ENCODE measurements at regions not wholly inside any gene's neighbourhood (a gene's known extent, or its start where the extent isn't known, plus 50 kb on each side); places are given as distances from the start of the nearest gene placed in this dataset.
A peak's percentile ranks its signal among the peaks of the same experiment; 100 is the strongest.

DNA sequence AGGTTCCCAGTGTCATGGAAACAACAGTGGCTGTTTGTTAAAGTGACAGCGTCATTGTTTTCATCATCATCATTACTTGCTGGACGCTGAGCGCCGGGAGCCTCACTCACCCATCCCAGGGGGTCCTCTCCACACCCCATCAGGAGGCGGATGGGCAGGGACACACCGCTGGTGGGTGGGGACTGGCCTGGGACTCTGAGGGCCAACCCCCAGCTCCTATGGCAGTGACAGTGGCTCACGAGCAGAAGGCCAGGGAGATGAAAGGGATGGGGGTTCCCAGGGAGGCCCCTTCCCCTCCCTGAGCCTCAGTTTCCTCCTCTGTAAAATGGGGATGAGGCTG, 76.6 kb upstream of the PRR5 start:
- H3K4me2 ChIP-seq (ENCODE audit: low read length), result no peak overlapping the region
- H3K27ac ChIP-seq (ENCODE audit: low read depth, low read length), result no peak overlapping the region
- FAIRE-seq (no peak), DNase-seq (ENCODE audit: low read depth) (no peak)
- H3K9me3 ChIP-seq (ENCODE audit: insufficient read depth, low read depth, low read length), result no peaks in the 10 kb centered on the region
- peaks cover under 1% of the 10 kb centered on the region for H3K4me1 ChIP-seq (ENCODE audit: insufficient read depth, low read length)
- Mint-ChIP-seq H3K4me1 (ENCODE audit: low read depth, unreplicated experiment) (no peaks in the 10 kb centered on the region), H3K27ac (ENCODE audit: unreplicated experiment) (no peak overlapping the region), H3K4me3 (ENCODE audit: unreplicated experiment) (no peak overlapping the region), H3K9me3 (ENCODE audit: unreplicated experiment) (peaks cover 10% of the 10 kb centered on the region), H3K36me3 (ENCODE audit: low read depth, unreplicated experiment) (no peaks in the 10 kb centered on the region), H3K27me3 (ENCODE audit: low read depth, unreplicated experiment) (peaks cover 42% of the 10 kb centered on the region)
- H3K9ac ChIP-seq (ENCODE audit: low read length), result no peak overlapping the region
- no peak overlapping the region for H2AFZ ChIP-seq (ENCODE audit: low read depth, low read length)
- H3K36me3 ChIP-seq (ENCODE audit: insufficient read depth, low read length), result no peaks in the 10 kb centered on the region
- no peaks in the 10 kb centered on the region for H4K20me1 ChIP-seq (ENCODE audit: insufficient read depth, low read length)
- no peaks in the 10 kb centered on the region for H3K79me2 ChIP-seq (ENCODE audit: insufficient read depth, low read length)
- TF ChIP-seq EZH2 (IDR thresholded peaks at IDR 0.05; ENCODE audit: insufficient read depth, low read length) (no peak), CTCF (IDR thresholded peaks at IDR 0.05; ENCODE audit: insufficient read depth, low read depth, low read length) (no peak)
- H3K4me3 ChIP-seq (ENCODE audit: insufficient read depth, low read depth, low read length), result no peak overlapping the region
- no peaks in the 10 kb centered on the region for H3K27me3 ChIP-seq (ENCODE audit: insufficient read depth, low read length)

DNA sequence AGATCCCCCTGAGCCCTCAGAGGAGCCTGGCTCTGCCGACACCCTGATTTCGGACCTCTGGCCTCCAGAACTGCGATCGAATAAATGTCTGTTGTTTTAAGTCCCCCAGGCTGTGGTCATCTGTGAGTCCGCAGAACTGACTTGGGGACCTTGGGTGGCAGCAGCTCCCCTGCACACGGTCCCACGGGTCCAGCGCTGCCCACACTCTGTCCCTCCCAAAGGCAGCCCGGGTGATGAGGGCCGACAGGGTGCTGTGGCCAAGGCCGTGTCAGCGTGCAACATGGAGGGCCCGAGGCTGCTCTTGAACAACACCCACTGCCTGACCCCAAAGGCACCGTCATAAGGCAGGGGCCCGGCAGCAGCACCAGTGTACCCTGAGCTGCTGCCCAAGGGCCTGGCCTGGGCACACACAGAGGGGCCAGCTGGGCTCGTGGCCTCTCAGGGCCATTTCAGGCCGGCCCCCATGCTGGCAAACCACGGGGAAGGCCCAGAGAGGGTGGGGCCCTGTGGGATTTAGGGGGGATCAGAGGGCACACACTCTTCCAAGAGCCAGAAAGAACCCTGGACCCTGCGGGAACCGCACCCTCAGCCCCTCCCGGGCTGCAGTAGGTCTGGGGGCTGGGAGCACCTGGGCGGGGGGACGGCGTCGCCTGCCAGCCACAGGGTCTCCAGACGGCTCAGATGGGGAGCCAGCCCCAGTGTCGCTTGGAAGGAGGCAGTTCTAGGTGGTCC, 77.1 kb upstream of the PRR5 start:
- H3K4me2 ChIP-seq (ENCODE audit: low read length), result no peak overlapping the region
- H3K4me1 ChIP-seq (ENCODE audit: insufficient read depth, low read length), result peaks cover 6% of the 10 kb centered on the region
- H3K9me3 ChIP-seq (ENCODE audit: insufficient read depth, low read depth, low read length), result no peaks in the 10 kb centered on the region
- H2AFZ ChIP-seq (ENCODE audit: low read depth, low read length), result no peak overlapping the region
- no peak for DNase-seq (ENCODE audit: low read depth)
- Mint-ChIP-seq H3K27me3 (ENCODE audit: low read depth, unreplicated experiment) (peaks cover 40% of the 10 kb centered on the region), H3K4me1 (ENCODE audit: low read depth, unreplicated experiment) (no peaks in the 10 kb centered on the region), H3K36me3 (ENCODE audit: low read depth, unreplicated experiment) (no peaks in the 10 kb centered on the region), H3K9me3 (ENCODE audit: unreplicated experiment) (peaks cover 5% of the 10 kb centered on the region), H3K27ac (ENCODE audit: unreplicated experiment) (no peak overlapping the region), H3K4me3 (ENCODE audit: unreplicated experiment) (no peak overlapping the region)
- H3K79me2 ChIP-seq (ENCODE audit: insufficient read depth, low read length), result no peaks in the 10 kb centered on the region
- no peak for FAIRE-seq
- no peaks in the 10 kb centered on the region for H3K36me3 ChIP-seq (ENCODE audit: insufficient read depth, low read length)
- no peaks in the 10 kb centered on the region for H4K20me1 ChIP-seq (ENCODE audit: insufficient read depth, low read length)
- no peak overlapping the region for H3K4me3 ChIP-seq (ENCODE audit: insufficient read depth, low read depth, low read length)
- TF ChIP-seq CTCF (IDR thresholded peaks at IDR 0.05; ENCODE audit: insufficient read depth, low read depth, low read length), result no peak
- TF ChIP-seq EZH2 (IDR thresholded peaks at IDR 0.05; ENCODE audit: insufficient read depth, low read length), result no peak
- H3K9ac ChIP-seq (ENCODE audit: low read length), result no peak overlapping the region
- H3K27me3 ChIP-seq (ENCODE audit: insufficient read depth, low read length), result no peaks in the 10 kb centered on the region
- no peak overlapping the region for H3K27ac ChIP-seq (ENCODE audit: low read depth, low read length)

- H3K4me1 ChIP-seq (ENCODE audit: insufficient read depth, low read length), result peaks cover 7% of the 10 kb centered on the region
- H3K27ac ChIP-seq (ENCODE audit: low read depth, low read length), result no peak overlapping the region
- H3K27me3 Mint-ChIP-seq (ENCODE audit: low read depth, unreplicated experiment), result peaks cover 36% of the 10 kb centered on the region
- H3K4me3 ChIP-seq (ENCODE audit: insufficient read depth, low read depth, low read length), result no peak overlapping the region
- no peak overlapping the region for H3K9ac ChIP-seq (ENCODE audit: low read length)
- no peak for FAIRE-seq
- no peaks in the 10 kb centered on the region for H3K9me3 Mint-ChIP-seq (ENCODE audit: unreplicated experiment)
- no peaks in the 10 kb centered on the region for H3K36me3 Mint-ChIP-seq (ENCODE audit: low read depth, unreplicated experiment)
- H3K4me2 ChIP-seq (ENCODE audit: low read length), result no peak overlapping the region
- H3K27me3 ChIP-seq (ENCODE audit: insufficient read depth, low read length), result no peaks in the 10 kb centered on the region
- no peak overlapping the region for H3K27ac Mint-ChIP-seq (ENCODE audit: unreplicated experiment)
- H3K79me2 ChIP-seq (ENCODE audit: insufficient read depth, low read length), result no peaks in the 10 kb centered on the region
- H3K4me3 Mint-ChIP-seq (ENCODE audit: unreplicated experiment), result no peak overlapping the region
- no peaks in the 10 kb centered on the region for H3K36me3 ChIP-seq (ENCODE audit: insufficient read depth, low read length)
- no peak overlapping the region for H2AFZ ChIP-seq (ENCODE audit: low read depth, low read length)
- no peak for DNase-seq (ENCODE audit: low read depth)
- TF ChIP-seq CTCF (IDR thresholded peaks at IDR 0.05; ENCODE audit: insufficient read depth, low read depth, low read length) (peak; percentile 19), EZH2 (IDR thresholded peaks at IDR 0.05; ENCODE audit: insufficient read depth, low read length) (no peak)
- H3K9me3 ChIP-seq (ENCODE audit: insufficient read depth, low read depth, low read length), result no peaks in the 10 kb centered on the region
- no peaks in the 10 kb centered on the region for H3K4me1 Mint-ChIP-seq (ENCODE audit: low read depth, unreplicated experiment)
- no peaks in the 10 kb centered on the region for H4K20me1 ChIP-seq (ENCODE audit: insufficient read depth, low read length)
These were observed 78.1 kb upstream of the PRR5 start for GRCh38 chr22:44623771-44624510.

All from astrocyte (in vitro differentiated cells and primary cell).